ENCODE measurements at regions not wholly inside any gene's neighbourhood (a gene's known extent, or its start where the extent isn't known, plus 50 kb on each side); places are given as distances from the start of the nearest gene placed in this dataset.

DNA sequence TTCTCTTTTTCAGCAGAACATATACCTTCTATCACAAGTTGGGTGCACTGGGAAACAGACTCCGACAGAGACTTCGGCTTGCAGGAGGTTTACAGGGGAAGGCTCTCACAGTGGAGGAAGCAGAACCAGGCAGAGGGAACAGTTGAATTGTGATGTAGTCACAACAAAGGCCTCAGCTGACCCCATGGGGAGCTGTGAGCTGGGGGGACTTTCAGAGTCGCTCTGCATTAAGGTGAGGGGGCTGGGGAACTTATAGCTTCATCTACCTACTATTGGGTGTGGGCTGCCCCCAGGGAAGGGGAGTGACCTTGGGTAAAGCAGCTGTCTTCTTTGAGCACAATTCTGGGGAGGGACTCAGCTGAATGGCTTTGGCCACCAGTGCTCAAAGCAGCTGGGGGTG lies 94.9 kb upstream of the POU3F1 start:
- TF ChIP-seq, protein P1, sequence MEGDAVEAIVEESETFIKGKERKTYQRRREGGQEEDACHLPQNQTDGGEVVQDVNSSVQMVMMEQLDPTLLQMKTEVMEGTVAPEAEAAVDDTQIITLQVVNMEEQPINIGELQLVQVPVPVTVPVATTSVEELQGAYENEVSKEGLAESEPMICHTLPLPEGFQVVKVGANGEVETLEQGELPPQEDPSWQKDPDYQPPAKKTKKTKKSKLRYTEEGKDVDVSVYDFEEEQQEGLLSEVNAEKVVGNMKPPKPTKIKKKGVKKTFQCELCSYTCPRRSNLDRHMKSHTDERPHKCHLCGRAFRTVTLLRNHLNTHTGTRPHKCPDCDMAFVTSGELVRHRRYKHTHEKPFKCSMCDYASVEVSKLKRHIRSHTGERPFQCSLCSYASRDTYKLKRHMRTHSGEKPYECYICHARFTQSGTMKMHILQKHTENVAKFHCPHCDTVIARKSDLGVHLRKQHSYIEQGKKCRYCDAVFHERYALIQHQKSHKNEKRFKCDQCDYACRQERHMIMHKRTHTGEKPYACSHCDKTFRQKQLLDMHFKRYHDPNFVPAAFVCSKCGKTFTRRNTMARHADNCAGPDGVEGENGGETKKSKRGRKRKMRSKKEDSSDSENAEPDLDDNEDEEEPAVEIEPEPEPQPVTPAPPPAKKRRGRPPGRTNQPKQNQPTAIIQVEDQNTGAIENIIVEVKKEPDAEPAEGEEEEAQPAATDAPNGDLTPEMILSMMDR (IDR thresholded peaks at IDR 0.05; ENCODE audit: low read length) = no peak
- TF ChIP-seq EZH2 (IDR thresholded peaks at IDR 0.05; ENCODE audit: borderline replicate concordance, low read length) = no peak

Data from OCI-LY1 (cell line).